Spleen (tissue), 7 donors: ENCODE measurements at regions not wholly inside any gene's neighbourhood (a gene's known extent, or its start where the extent isn't known, plus 50 kb on each side); places are given as distances from the start of the nearest gene placed in this dataset.
"Not testable (repeated sequence)": the region's sequence is repeated elsewhere in the genome, so short reads cannot be mapped to it uniquely, and the experiment has no call there.

Source experiments
- POLR2A ChIP-seq, 3 donors: fragments of 450-650 bp; IDR thresholded peaks; one replicate each; pipeline ENCODE4 v1.5.1; 2017; ENCODE audit warnings: antibody characterized with exemption in 3 of 3, mild to moderate bottlenecking in 1 of 3
- TF ChIP-seq, protein P1 (sequence below), 11 experiments: fragments of 200-600 bp in 7 of 11; fragments of 450-650 bp in 4 of 11; sonication (generic) in 4 of 11; IDR thresholded peaks in 8 of 11; conservative IDR thresholded peaks in 3 of 11; 1 replicate in 7 of 11; 2 replicates in 4 of 11; pipeline versions ENCODE4 v1.4.0 to v1.8.0; 2016 to 2021; ENCODE audit warnings: antibody characterized with exemption in 11 of 11, inconsistent platforms in 4 of 11, mild to moderate bottlenecking in 1 of 11
- donor health status: DM: no; HTN: no; CAD: no; lungs with moderate emphysema.
- donor health status: DM: no; HTN: no; CAD: no.
- donor health status: DM: no; HTN: no; CAD: no.

DNA sequence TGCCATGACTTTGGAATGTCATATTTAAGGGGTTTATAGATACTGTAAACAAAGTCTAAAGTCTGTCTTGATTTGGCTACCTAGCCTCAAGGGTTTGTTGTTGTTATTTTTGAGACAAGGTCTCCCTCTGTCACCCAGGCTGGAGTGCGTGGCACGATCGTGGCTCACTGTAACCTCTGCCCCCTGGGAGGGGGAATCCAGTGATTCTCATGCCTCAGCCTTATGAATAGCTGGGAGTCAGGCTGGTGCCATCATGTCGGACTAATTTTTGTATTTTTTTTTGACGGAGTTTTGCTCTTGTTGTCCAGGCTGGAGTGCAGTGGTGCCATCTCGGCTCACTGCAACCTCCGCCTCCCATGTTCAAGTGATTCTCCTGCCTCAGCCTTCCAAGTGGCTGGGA lies 82.2 kb upstream of the RHOU start:
- TF ChIP-seq, protein P1, sequence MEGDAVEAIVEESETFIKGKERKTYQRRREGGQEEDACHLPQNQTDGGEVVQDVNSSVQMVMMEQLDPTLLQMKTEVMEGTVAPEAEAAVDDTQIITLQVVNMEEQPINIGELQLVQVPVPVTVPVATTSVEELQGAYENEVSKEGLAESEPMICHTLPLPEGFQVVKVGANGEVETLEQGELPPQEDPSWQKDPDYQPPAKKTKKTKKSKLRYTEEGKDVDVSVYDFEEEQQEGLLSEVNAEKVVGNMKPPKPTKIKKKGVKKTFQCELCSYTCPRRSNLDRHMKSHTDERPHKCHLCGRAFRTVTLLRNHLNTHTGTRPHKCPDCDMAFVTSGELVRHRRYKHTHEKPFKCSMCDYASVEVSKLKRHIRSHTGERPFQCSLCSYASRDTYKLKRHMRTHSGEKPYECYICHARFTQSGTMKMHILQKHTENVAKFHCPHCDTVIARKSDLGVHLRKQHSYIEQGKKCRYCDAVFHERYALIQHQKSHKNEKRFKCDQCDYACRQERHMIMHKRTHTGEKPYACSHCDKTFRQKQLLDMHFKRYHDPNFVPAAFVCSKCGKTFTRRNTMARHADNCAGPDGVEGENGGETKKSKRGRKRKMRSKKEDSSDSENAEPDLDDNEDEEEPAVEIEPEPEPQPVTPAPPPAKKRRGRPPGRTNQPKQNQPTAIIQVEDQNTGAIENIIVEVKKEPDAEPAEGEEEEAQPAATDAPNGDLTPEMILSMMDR (IDR thresholded peaks at IDR 0.05 in 8 of 11, conservative IDR thresholded peaks at IDR 0.05 in 3 of 11): not testable (repeated sequence)
- not testable (repeated sequence) for TF ChIP-seq POLR2A (IDR thresholded peaks at IDR 0.05)
